ENCODE measurements at regions not wholly inside any gene's neighbourhood (a gene's known extent, or its start where the extent isn't known, plus 50 kb on each side); places are given as distances from the start of the nearest gene placed in this dataset.

GRCh38 chr17:71003736-71004135 is 834.4 kb downstream of the KCNJ2 start:
- no peak for TF ChIP-seq CTCF (IDR thresholded peaks at IDR 0.05; ENCODE audit: poor library complexity)
- TF ChIP-seq EZH2 (IDR thresholded peaks at IDR 0.05; ENCODE audit: borderline replicate concordance), result no peak

All from hepatocyte (in vitro differentiated cells).